Progenitor cell of endocrine pancreas (in vitro differentiated cells): ENCODE measurements at regions not wholly inside any gene's neighbourhood (a gene's known extent, or its start where the extent isn't known, plus 50 kb on each side); places are given as distances from the start of the nearest gene placed in this dataset.
A peak's percentile ranks its signal among the peaks of the same experiment; 100 is the strongest.
"Not testable (repeated sequence)": the region's sequence is repeated elsewhere in the genome, so short reads cannot be mapped to it uniquely, and the experiment has no call there.

ENCODE experiments used
- DNase-seq: peaks from one replicate; pipeline ENCODE4 v3.0.0; 2021; ENCODE audit warnings: low spot score; ENCODE audit not compliant: unreplicated experiment
- H3K27ac Mint-ChIP-seq: 2 replicates; pipeline ENCODE4 v1.8.0; 2021; ENCODE audit warnings: mild to moderate bottlenecking, moderate library complexity, mixed read lengths
- H3K27me3 Mint-ChIP-seq: 2 replicates; pipeline ENCODE4 v1.8.0; 2021; ENCODE audit warnings: mixed read lengths
- H3K36me3 Mint-ChIP-seq: 2 replicates; pipeline ENCODE4 v1.8.0; 2022; ENCODE audit warnings: mixed read lengths; ENCODE audit not compliant: insufficient read depth
- H3K4me1 Mint-ChIP-seq: 2 replicates; pipeline ENCODE4 v1.8.0; 2021; ENCODE audit warnings: low read depth, mixed read lengths
- H3K4me3 Mint-ChIP-seq: 2 replicates; pipeline ENCODE4 v1.8.0; 2021; ENCODE audit warnings: low read depth, mild to moderate bottlenecking, moderate library complexity, mixed read lengths
- H3K9me3 Mint-ChIP-seq: 2 replicates; pipeline ENCODE4 v1.8.0; 2021; ENCODE audit warnings: low read depth, mixed read lengths
- CTCF ChIP-seq: fragments of 200-600 bp; sonication (generic); IDR thresholded peaks from one replicate; pipeline ENCODE4 v1.5.0; 2021; ENCODE audit warnings: antibody characterized with exemption, mild to moderate bottlenecking; ENCODE audit not compliant: unreplicated experiment

GRCh38 chr4:122996350-122996749 is 74.0 kb upstream of the NUDT6 start:
- no peak for TF ChIP-seq CTCF
- peak overlapping the region; percentile 22 for H3K27ac Mint-ChIP-seq
- H3K27me3 Mint-ChIP-seq = no peaks in the 10 kb centered on the region
- no peaks in the 10 kb centered on the region for H3K4me1 Mint-ChIP-seq
- H3K9me3 Mint-ChIP-seq = no peaks in the 10 kb centered on the region
- DNase-seq = no peak
- H3K36me3 Mint-ChIP-seq = peaks cover 4% of the 10 kb centered on the region
- H3K4me3 Mint-ChIP-seq = no peak overlapping the region

- DNase-seq = no peak
- H3K27ac Mint-ChIP-seq = no peak overlapping the region
- H3K27me3 Mint-ChIP-seq = no peaks in the 10 kb centered on the region
- H3K36me3 Mint-ChIP-seq = peaks cover 4% of the 10 kb centered on the region
- TF ChIP-seq CTCF = no peak
- no peak overlapping the region for H3K4me3 Mint-ChIP-seq
- H3K4me1 Mint-ChIP-seq = no peaks in the 10 kb centered on the region
- H3K9me3 Mint-ChIP-seq = peaks cover under 1% of the 10 kb centered on the region
Observed at GRCh38 chr4:122997463-122998101, 75.2 kb upstream of the NUDT6 start.

- DNase-seq, H3K27me3 Mint-ChIP-seq, H3K4me3 Mint-ChIP-seq, H3K4me1 Mint-ChIP-seq, H3K27ac Mint-ChIP-seq: not testable (repeated sequence)
- H3K9me3 Mint-ChIP-seq = peaks cover 15% of the 10 kb centered on the region
- peaks cover 17% of the 10 kb centered on the region for H3K36me3 Mint-ChIP-seq
Observed at GRCh38 chr4:123004079-123004478, 81.7 kb upstream of the NUDT6 start.

GRCh38 chr4:123005126-123005525 is 82.7 kb upstream of the NUDT6 start:
- DNase-seq, H3K27me3 Mint-ChIP-seq, H3K4me3 Mint-ChIP-seq, H3K4me1 Mint-ChIP-seq: not testable (repeated sequence)
- Mint-ChIP-seq H3K36me3 (peaks cover 16% of the 10 kb centered on the region), H3K9me3 (peaks cover 15% of the 10 kb centered on the region), H3K27ac (peak overlapping the region; percentile 12)

GRCh38 chr4:123007679-123008078 is 85.3 kb upstream of the NUDT6 start:
- Mint-ChIP-seq H3K4me3 (no peak overlapping the region), H3K27ac (no peak overlapping the region), H3K4me1 (peaks cover 9% of the 10 kb centered on the region), H3K9me3 (peaks cover 17% of the 10 kb centered on the region), H3K27me3 (no peaks in the 10 kb centered on the region), H3K36me3 (peaks cover 18% of the 10 kb centered on the region)
- no peak for DNase-seq
- no peak for TF ChIP-seq CTCF

- not testable (repeated sequence) for H3K27me3 Mint-ChIP-seq, H3K27ac Mint-ChIP-seq, H3K4me1 Mint-ChIP-seq, H3K4me3 Mint-ChIP-seq, DNase-seq, H3K9me3 Mint-ChIP-seq
- H3K36me3 Mint-ChIP-seq = peaks cover 17% of the 10 kb centered on the region
Observed at GRCh38 chr4:123012416-123012815, 90.0 kb upstream of the NUDT6 start.

- no peak overlapping the region for H3K4me3 Mint-ChIP-seq
- DNase-seq = no peak
- peaks cover 3% of the 10 kb centered on the region for H3K9me3 Mint-ChIP-seq
- H3K36me3 Mint-ChIP-seq = peaks cover 15% of the 10 kb centered on the region
- no peak overlapping the region for H3K27ac Mint-ChIP-seq
- TF ChIP-seq CTCF = no peak
- no peaks in the 10 kb centered on the region for H3K4me1 Mint-ChIP-seq
- no peaks in the 10 kb centered on the region for H3K27me3 Mint-ChIP-seq
Observed at GRCh38 chr4:123014038-123014437, 91.6 kb upstream of the NUDT6 start.
